T-cell (primary cell): ENCODE measurements at regions not wholly inside any gene's neighbourhood (a gene's known extent, or its start where the extent isn't known, plus 50 kb on each side); places are given as distances from the start of the nearest gene placed in this dataset.

Experiments
- ATAC-seq, 4 experiments: fragments of 200-7000 bp in 3 of 4; fragments of 150-1000 bp in 1 of 4; cut with Tn5 transposase; replicated peaks in 1 of 4; 1 replicate in 3 of 4; 2 replicates in 1 of 4; pipeline ENCODE4 v1.10.0; 2021; ENCODE audit warnings: moderate library complexity in 3 of 4, mild to moderate bottlenecking in 2 of 4, moderate number of reproducible peaks in 1 of 4
- CTCF ChIA-PET, 2 donors: fragments of 300-600 bp; sonication (Branson Sonifier 250); formaldehyde crosslinking; loops; one replicate each; lab custom pipeline; 2022; ENCODE audit warnings: antibody characterized with exemption in 2 of 2; lab: Charles Lee
- POLR2A ChIA-PET, 2 donors: fragments of 300-600 bp; sonication (Branson Sonifier 250); formaldehyde crosslinking; loops; one replicate each; lab custom pipeline; 2022; ENCODE audit warnings: antibody characterized with exemption in 2 of 2; lab: Charles Lee
- DNase-seq, 35 experiments: peaks; one replicate each; pipeline versions ENCODE4 v3.0.0 to v3.0.0-alpha.2; 2013 to 2023
- H3K27ac ChIP-seq: one replicate; pipeline ENCODE4 v1.5.1; 2013; ENCODE audit warnings: low read length
- H3K27me3 ChIP-seq, 2 experiments: replicated peaks in 1 of 2; 1 replicate in 1 of 2; 2 replicates in 1 of 2; pipeline versions ENCODE4 v1.6.1 to v1.7.0; 2013; ENCODE audit warnings: low read length in 1 of 2, mixed read lengths in 1 of 2; ENCODE audit not compliant: control insufficient read depth in 2 of 2, insufficient read depth in 2 of 2; ENCODE audit errors: extremely low read depth in 1 of 2
- H3K36me3 ChIP-seq, 2 donors: 1 replicate in 1 of 2; 2 replicates in 1 of 2; pipeline versions ENCODE4 v1.6.1 to v1.7.0; 2013; ENCODE audit warnings: low read length in 1 of 2; ENCODE audit not compliant: control insufficient read depth in 2 of 2, insufficient read depth in 1 of 2; ENCODE audit errors: extremely low read depth in 1 of 2
- H3K4me1 ChIP-seq, 2 experiments: 1 replicate in 1 of 2; 2 replicates in 1 of 2; pipeline versions ENCODE4 v1.6.1 to v1.7.0; 2013; ENCODE audit warnings: low read length in 2 of 2, mixed read lengths in 1 of 2; ENCODE audit not compliant: insufficient read depth in 2 of 2, control insufficient read depth in 1 of 2; ENCODE audit errors: extremely low read depth in 1 of 2
- H3K4me3 ChIP-seq, 2 donors: 1 replicate in 1 of 2; 2 replicates in 1 of 2; pipeline versions ENCODE4 v1.5.1 to v1.7.0; 2013; ENCODE audit warnings: mild to moderate bottlenecking in 2 of 2, low read length in 1 of 2, moderate library complexity in 1 of 2; ENCODE audit not compliant: control insufficient read depth in 1 of 2; ENCODE audit errors: extremely low read depth in 1 of 2
- H3K9me3 ChIP-seq: 2 replicates; pipeline ENCODE4 v1.7.0; 2013
- H3K27ac Mint-ChIP-seq, 2 donors: one replicate each; pipeline ENCODE4 v1.8.0; 2020 to 2021; ENCODE audit warnings: mild to moderate bottlenecking in 2 of 2, mixed read lengths in 2 of 2
- H3K27me3 Mint-ChIP-seq, 2 donors: one replicate each; pipeline ENCODE4 v1.8.0; 2021 to 2022; ENCODE audit warnings: mixed read lengths in 2 of 2
- H3K36me3 Mint-ChIP-seq: one replicate; pipeline ENCODE4 v1.8.0; 2021; ENCODE audit warnings: mixed read lengths
- H3K4me1 Mint-ChIP-seq, 3 donors: one replicate each; pipeline ENCODE4 v1.8.0; 2020 to 2022; ENCODE audit warnings: mixed read lengths in 3 of 3, mild to moderate bottlenecking in 1 of 3
- H3K4me3 Mint-ChIP-seq, 3 donors: one replicate each; pipeline ENCODE4 v1.8.0; 2020 to 2022; ENCODE audit warnings: mild to moderate bottlenecking in 3 of 3, mixed read lengths in 3 of 3, moderate library complexity in 3 of 3
- H3K9me3 Mint-ChIP-seq, 3 donors: one replicate each; pipeline ENCODE4 v1.8.0; 2020 to 2022; ENCODE audit warnings: mixed read lengths in 3 of 3
- WGBS: methylation state at CpG from one replicate; pipeline ENCODE4 v1.1.5; 2013; ENCODE audit warnings: missing lambda C conversion rate; ENCODE audit not compliant: insufficient coverage; 5-methylcytosine and 5-hydroxymethylcytosine counted together

DNA sequence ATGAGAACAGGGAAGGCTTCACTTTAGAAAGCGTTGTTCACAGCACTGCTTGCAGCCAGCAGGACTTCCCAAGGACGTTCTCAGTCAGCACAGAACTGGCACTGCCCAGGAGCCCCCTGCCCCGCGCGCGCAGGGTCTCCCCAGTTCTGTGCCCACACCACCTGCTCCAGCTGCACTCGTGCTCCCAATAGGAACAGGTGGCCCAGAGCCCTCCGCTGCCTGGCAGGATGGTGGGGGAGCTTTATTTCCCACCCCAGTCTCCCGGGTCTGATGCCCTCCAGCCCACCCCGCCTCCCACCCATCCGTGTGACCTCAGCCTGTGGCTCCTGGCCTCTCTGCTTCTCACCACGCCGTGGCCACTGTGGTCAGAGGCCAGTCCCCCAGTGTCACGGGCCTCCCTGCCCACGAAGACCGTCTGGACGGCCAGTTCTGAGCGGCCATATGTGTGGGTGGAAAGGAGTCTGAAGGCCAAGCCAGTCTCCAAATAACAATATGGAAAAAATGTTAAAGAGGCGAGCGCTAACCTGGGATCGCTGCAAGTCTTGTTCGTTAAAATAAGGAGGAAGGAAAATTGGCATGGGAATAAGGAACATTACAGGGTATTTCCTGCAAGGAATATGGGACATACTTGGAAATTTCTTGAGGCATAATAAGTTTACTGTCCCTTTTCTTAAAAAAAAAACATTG is 54.6 kb upstream of the PCSK6 start:
- CTCF ChIA-PET: no interaction called here
- Histone ChIP-seq H3K9me3 (no peaks in the 10 kb centered on the region), H3K27me3 (peaks cover 5 to 18% of the 10 kb centered on the region in 2 experiments), H3K4me3 (no peak overlapping the region), H3K4me1 (no peaks in the 10 kb centered on the region), H3K36me3 (no peaks in the 10 kb centered on the region), H3K27ac (no peak overlapping the region)
- H3K27me3 Mint-ChIP-seq: peaks cover 24 to 31% of the 10 kb centered on the region in 2 donors
- no peak overlapping the region for H3K4me3 Mint-ChIP-seq
- H3K36me3 Mint-ChIP-seq: no peaks in the 10 kb centered on the region
- 88% methylated on average over 11 of the region's 22 CpGs for whole genome bisulfite sequencing
- H3K4me1 Mint-ChIP-seq: no peaks in the 10 kb centered on the region
- DNase-seq: no peak
- POLR2A ChIA-PET: no interaction called here
- ATAC-seq: no peak
- no peak overlapping the region for H3K27ac Mint-ChIP-seq
- peaks cover 0 to 13% (median 2%) of the 10 kb centered on the region in 3 donors for H3K9me3 Mint-ChIP-seq

GRCh38 chr15:101543431-101543830 is 53.9 kb upstream of the PCSK6 start:
- CTCF ChIA-PET: no interaction called here
- no peak for DNase-seq
- H3K27ac Mint-ChIP-seq: peak overlapping the region in 1 of 2 donors; percentile 80

DNA sequence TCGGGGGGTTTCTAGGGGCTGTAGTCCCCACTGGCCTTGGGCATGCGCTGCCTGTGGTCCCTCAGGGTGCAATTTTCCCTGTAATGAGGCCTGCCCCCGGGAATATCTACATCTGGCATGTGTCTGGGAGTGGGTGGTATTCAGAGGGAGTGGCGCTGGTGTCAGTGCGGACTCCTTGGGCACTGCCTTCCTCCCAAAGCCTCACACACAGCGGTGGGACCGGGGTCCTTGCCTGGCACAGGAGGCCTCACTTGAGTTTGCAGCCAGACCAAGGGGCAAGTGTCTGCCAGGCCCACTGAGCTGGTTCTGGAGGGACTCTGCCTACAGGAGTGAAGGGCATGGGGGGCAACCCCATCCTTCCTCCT is 53.5 kb upstream of the PCSK6 start:
- Histone ChIP-seq H3K4me3 (no peak overlapping the region), H3K9me3 (no peaks in the 10 kb centered on the region), H3K27ac (no peak overlapping the region), H3K36me3 (no peaks in the 10 kb centered on the region), H3K4me1 (no peaks in the 10 kb centered on the region), H3K27me3 (peaks cover 5 to 18% of the 10 kb centered on the region in 2 experiments)
- DNase-seq: no peak
- no peak for ATAC-seq
- Mint-ChIP-seq H3K9me3 (peaks cover 0 to 14% (median 4%) of the 10 kb centered on the region in 3 donors), H3K27me3 (peaks cover 23 to 31% of the 10 kb centered on the region in 2 donors), H3K36me3 (no peaks in the 10 kb centered on the region), H3K27ac (no peak overlapping the region), H3K4me3 (no peak overlapping the region), H3K4me1 (no peaks in the 10 kb centered on the region)
- 88% methylated on average over 1 of the region's 7 CpGs for WGBS
- CTCF ChIA-PET: no interaction called here
- POLR2A ChIA-PET: no interaction called here

More at GRCh38 chr15:101543431-101543830, 53.9 kb upstream of the PCSK6 start:
- Mint-ChIP-seq H3K4me1 (no peaks in the 10 kb centered on the region), H3K9me3 (peaks cover 0 to 14% (median 4%) of the 10 kb centered on the region in 3 donors), H3K27me3 (peaks cover 24 to 31% of the 10 kb centered on the region in 2 donors), H3K4me3 (no peak overlapping the region), H3K36me3 (no peaks in the 10 kb centered on the region)
- Histone ChIP-seq H3K36me3 (no peaks in the 10 kb centered on the region), H3K9me3 (no peaks in the 10 kb centered on the region), H3K27me3 (peaks cover 5 to 18% of the 10 kb centered on the region in 2 experiments), H3K4me1 (no peaks in the 10 kb centered on the region), H3K4me3 (no peak overlapping the region), H3K27ac (no peak overlapping the region)
- ATAC-seq: no peak
- POLR2A ChIA-PET: no interaction called here
- 79% methylated on average over 6 of the region's 12 CpGs for WGBS

GRCh38 chr15:101542306-101543025 is 53.0 kb upstream of the PCSK6 start:
- no peak overlapping the region for H3K4me3 Mint-ChIP-seq
- no peaks in the 10 kb centered on the region for H3K4me1 ChIP-seq
- peak in 2 of 35 experiments; percentile 11 to 12 for DNase-seq
- H3K36me3 ChIP-seq: no peaks in the 10 kb centered on the region
- H3K27me3 ChIP-seq: peaks cover 5 to 18% of the 10 kb centered on the region in 2 experiments
- H3K27ac ChIP-seq: no peak overlapping the region
- CTCF ChIA-PET: no interaction called here
- no peaks in the 10 kb centered on the region for H3K4me1 Mint-ChIP-seq
- H3K27me3 Mint-ChIP-seq: peaks cover 17 to 29% of the 10 kb centered on the region in 2 donors
- H3K9me3 ChIP-seq: no peaks in the 10 kb centered on the region
- peaks cover 0 to 9% (median 4%) of the 10 kb centered on the region in 3 donors for H3K9me3 Mint-ChIP-seq
- POLR2A ChIA-PET: no interaction called here
- WGBS: 82% methylated on average over 8 of the region's 17 CpGs
- H3K4me3 ChIP-seq: no peak overlapping the region
- peak overlapping the region in 1 of 2 donors; percentile 9 for H3K27ac Mint-ChIP-seq
- no peaks in the 10 kb centered on the region for H3K36me3 Mint-ChIP-seq
- ATAC-seq: peak in 1 of 4 experiments; percentile 25

- H3K4me3 ChIP-seq: no peak overlapping the region
- ATAC-seq: peak in 1 of 4 experiments; percentile 10
Measured at GRCh38 chr15:101541501-101542292, 52.2 kb upstream of the PCSK6 start.

More at GRCh38 chr15:101541501-101542292, 52.2 kb upstream of the PCSK6 start:
- ChIA-PET POLR2A (no interaction called here), CTCF (no interaction called here)
- Mint-ChIP-seq H3K9me3 (peaks cover 0 to 6% (median 4%) of the 10 kb centered on the region in 3 donors), H3K27me3 (peaks cover 15 to 24% of the 10 kb centered on the region in 2 donors), H3K4me3 (no peak overlapping the region), H3K27ac (peak overlapping the region in 1 of 2 donors; percentile 9), H3K36me3 (no peaks in the 10 kb centered on the region), H3K4me1 (no peaks in the 10 kb centered on the region)
- Histone ChIP-seq H3K27ac (no peak overlapping the region), H3K36me3 (no peaks in the 10 kb centered on the region), H3K27me3 (peaks cover 5 to 22% of the 10 kb centered on the region in 2 experiments), H3K4me1 (no peaks in the 10 kb centered on the region), H3K9me3 (no peaks in the 10 kb centered on the region)
- 97% methylated on average over 7 of the region's 14 CpGs for WGBS
- DNase-seq: peak in 1 of 35 experiments; percentile 2
